Occipital lobe (tissue), 1 donor: ENCODE measurements at regions not wholly inside any gene's neighbourhood (a gene's known extent, or its start where the extent isn't known, plus 50 kb on each side); places are given as distances from the start of the nearest gene placed in this dataset.

Source experiments
- DNase-seq: peaks from one replicate; lab custom pipeline; 2025; lab: John Stamatoyannopoulos, UW

DNA sequence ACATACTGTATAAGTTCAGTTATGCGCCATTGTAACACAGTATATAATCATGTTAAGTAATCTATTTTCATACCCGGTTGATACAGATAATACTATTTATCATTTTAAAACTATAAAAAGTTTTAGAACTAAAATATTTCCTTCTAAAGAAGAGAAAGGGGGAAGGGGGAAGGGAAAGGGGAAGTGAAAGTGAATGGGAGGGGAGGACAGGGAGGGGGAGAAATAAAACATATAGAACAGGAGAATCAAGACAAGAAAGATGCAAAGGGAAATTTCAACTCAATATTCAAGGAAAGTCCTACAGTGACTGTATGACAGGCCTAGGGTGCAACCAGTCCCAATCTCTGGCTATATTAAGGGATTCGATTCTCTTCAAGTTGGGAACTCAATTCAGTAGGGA, 1278.8 kb downstream of the MAT2B start:
- DNase-seq, result no peak

DNA sequence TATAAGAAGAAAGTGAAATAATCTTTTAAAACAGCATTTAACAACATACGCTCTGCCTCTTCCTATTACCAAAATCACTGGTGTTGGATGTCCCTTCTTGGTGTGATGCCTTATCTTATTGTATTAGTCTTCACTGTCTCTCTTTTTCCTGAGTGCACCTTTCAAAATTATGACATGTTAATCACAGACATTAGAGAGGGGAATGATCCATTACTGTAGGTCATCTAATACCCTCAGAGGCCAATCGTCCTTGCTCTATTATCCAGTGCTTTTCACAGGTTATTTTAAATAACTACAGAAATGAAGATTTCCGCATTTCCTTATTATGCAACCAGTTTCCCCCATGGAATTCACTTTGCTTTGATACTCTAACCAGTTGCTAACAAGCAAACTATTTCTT, 1292.7 kb downstream of the MAT2B start:
- DNase-seq, result no peak

DNA sequence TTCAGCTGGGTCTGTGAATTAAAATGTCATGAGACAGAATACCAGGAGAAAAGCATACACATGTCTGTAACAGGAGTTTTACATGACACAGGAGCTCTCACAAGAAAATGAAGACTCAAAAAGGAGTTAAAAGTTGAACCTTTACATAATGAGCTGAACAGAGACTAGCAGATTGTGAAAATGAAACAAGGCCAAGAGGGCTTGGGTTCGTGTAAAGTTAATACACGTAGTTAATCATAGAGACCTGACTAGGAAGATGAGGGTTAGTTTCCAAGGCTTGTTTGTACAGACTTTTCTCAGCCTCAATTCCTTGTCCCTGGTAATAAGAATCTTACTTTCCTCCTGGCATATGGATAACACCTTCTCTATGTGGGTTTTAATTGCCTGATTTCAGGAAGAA, 1294.0 kb downstream of the MAT2B start:
- no peak for DNase-seq

DNA sequence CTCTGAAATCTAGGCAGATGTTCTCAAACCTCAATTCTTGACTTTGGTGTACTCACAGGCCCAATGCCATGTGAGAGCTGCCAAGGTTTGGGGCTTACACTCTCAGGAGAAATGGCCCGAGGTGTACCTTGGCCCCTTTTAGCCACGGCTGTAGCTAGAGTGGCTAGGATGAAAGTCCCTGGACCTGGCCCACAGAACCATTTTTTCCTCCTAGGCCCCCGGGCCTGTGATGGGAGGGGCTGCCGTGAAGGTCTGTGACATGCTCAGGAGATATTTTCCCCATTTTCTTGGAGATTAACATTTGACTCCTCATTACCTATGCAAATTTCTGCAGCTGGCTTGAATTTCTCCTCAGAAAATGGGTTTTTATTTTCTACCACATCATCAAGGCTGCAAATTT, 1296.5 kb downstream of the MAT2B start:
- DNase-seq, result no peak

DNA sequence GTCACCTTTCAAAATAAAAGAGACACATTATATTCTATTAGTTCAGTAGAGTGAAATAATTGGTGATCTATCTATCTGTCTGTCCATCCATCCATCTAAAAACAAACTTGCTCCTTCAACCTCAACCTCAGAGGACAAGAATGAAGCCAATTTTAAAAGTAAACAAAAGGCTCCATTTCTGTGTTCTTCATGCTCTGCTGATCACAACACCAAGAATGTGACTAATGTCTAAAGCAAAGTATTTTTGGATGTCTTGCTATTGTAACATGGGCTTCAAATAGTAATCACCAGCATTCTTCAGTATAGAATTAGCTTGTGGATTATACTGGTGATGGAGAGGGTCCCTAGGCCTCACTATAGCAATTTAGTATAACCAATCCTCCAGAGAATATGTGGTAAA, 1304.4 kb downstream of the MAT2B start:
- no peak for DNase-seq

DNA sequence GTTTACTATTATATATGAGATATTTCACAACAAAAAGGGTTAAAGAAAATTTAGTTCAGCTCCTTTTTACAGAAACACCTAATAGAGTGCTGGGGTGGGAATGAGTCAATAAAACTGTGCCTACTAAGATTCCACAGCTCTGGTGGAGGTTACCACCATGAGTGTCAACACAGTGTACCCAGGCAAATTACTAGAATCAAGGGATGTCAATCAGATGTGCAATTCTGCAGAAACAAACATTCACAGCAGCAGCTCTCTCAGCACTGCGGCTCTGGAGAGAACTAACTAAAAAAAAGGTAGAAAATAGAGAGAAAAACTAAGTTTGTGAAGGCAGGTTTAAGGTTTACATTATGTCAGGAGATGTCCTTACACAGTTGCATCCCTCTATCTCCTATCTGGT, 1313.0 kb downstream of the MAT2B start:
- DNase-seq, result no peak

DNA sequence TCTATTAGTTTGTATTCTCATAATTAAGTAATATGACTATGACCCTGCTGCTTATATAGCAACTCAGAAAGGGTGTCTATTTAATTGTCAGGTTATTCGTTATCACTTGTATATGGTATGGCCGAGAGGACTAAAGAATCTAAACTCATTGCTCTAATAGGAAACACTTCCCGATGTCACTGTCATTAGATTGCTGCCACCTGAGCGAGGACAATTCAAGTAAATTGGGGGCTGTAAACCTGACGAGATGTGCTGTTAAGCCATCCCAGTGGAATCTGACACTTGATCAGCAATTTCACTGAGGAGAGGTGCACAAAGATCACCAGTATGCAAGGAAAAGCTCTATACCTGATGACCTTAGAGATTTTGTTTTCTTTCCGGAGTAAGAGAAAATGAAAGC, 1319.3 kb downstream of the MAT2B start:
- DNase-seq, result no peak

DNA sequence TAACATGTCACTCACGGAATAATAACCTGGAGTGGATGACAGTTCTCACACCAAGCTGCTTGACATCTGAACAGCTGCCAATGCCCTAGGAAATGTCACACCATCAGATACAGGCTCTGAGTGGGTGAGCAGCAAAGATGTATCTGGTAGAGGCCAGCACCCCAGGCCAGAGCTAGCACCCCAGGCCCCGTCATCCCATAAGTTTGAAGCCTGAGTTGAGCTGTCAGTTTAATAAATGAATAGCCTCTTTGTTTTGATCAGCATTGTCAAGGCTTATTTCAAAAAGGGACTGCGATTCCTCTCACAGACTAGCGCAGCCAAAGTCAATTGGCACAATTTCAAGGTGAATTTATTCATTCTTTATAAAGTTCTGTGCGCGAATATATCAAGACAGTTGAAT, 1327.1 kb downstream of the MAT2B start:
- no peak for DNase-seq

DNA sequence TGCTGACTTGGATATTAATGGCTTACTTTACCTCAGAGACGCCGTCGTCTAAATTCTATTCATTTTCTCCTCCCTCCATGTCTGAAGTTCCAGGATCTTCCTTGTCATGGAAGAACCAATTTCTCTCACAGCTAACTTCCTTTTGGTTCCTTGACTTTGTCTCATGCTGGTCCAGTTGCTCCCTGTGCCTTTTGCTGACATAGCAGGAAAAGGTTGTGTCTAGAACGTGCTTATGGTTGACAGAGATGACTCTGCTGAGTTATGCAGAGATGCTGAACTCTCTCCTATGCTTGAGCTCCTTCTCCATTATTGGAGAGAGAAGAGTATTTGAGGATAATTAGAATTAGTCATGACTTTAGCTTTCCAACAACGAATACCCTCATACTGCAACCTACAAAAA, 1338.9 kb downstream of the MAT2B start:
- no peak for DNase-seq

DNA sequence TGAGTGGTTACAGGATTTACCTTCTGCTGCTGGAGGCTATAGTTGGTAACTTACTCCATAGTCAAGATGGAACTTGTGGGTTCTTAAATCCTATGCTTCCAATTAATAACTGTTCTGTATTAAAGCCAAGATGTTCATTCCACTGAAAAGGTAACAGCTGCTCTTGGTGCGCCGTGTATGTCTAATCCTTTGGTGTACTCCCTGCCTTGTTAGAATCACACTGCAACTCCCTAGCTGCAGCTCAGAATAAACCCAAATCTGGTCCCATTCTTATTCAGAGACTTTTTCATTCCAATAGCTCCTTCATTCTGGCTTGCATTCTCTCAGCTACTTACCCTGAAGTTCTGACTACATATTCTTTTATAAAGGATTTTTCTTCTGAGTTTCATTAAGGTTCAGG, 1355.5 kb downstream of the MAT2B start:
- no peak for DNase-seq

DNA sequence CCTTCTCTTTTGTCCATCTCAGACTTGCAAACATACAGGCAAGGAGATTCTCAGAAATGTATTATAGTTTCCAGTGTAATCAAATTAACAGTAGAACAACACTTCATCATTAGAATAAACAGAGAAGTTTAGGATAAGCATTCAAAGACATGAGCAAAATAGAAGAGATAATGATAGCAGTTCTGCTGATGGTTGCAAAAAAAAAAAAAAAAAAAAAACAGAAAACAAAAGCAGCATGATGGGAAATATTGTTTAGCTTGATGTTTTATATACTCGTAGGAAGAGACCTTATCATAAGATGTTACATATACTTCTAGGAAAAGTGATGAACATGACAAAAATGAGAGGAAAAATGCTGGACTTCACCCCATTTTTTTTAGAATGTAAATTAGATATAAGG, 1356.2 kb downstream of the MAT2B start:
- DNase-seq, result no peak

DNA sequence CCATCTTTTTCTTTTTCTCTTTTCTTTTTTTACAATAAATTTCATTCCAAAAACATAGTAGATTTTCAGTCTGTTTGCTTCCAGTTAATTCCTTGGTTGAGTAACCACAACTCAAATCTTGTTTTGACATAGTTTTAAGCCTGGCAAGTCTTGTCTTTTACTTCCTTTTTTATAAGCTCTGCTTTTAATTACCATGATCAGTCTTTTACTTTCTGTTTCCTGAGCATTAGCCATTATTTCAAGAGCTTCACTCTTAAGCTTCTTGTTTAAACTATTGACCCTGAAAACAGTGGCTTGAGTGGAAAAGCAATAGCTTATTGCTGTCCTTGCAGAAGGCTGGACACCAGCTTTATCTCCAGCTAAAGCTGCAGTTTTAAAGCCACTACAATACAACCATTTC, 1363.3 kb downstream of the MAT2B start:
- DNase-seq, result no peak

DNA sequence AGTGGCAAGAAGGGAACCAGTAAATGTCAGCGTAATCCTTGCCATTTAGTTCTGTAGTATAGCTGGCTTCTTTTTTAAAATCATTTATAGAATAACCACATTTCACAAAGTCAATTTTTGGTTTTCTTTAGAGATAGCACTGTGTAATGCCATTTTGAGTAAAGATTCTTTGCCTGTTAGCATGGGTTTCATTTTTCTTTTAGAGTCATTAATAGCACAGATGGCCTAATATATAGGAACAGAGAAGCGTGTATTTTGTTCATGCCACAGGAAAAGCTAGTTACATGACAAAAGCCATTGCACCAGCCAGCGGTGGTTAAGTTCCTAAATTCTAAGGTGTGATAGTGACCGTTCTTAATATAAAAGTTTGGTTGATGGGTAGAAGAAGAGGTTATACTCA, 1363.9 kb downstream of the MAT2B start:
- DNase-seq, result no peak

DNA sequence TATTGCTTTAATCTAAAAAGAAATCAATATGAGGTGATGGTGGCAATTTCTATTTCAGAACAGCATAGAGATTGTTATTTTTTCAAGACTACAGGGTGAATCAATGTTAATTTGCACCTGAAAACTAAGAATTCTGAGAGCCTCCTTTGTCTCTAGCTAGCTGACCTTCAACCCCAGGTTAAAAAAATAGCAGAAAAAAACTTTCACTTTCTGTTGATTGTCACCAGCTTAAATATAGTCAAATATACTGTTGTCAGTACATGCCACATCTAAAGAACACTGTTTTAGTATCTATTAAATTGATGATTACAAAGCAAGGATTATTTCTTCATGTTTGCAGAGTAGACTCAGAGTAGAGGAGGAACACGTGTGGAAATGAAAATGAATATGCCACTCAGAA, 1371.4 kb downstream of the MAT2B start:
- no peak for DNase-seq

DNA sequence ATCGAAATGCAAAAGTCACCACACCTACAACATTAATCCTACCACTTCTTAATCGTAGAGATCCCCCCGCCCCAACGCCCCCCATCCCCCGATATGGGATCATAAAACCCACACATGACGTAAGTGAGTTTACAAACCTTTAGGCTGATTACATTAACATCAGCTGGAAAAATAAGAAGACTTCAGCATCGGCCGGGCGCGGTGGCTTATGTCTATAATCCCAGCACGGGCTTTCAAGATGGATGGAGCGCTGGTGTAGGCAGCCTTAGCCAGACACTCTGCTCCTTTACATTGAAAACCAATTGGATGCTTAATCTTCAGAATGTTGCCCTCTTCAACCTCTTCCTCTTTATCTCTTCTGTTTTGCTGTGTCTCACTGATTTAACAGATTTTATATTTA, 1376.0 kb downstream of the MAT2B start:
- DNase-seq, result no peak

DNA sequence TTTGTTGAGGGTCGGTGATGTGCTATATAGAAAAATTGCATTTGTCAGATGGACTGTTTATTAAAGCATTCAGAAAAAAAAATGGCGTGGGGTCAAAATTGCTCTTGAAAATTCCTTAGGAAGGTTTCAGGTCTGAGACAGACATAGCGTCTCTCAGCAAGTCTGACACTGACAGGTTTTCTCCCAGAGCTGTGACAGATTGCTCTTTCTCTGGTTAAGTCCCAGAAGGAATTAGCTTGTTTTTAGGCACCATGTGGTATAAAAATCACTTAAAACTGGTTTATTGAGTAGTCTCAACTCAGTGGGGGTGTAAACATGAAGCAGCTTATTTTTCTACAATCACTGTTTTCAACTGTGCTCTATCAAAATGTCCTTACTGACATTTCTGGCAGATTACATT, 1379.8 kb downstream of the MAT2B start:
- DNase-seq, result no peak

DNA sequence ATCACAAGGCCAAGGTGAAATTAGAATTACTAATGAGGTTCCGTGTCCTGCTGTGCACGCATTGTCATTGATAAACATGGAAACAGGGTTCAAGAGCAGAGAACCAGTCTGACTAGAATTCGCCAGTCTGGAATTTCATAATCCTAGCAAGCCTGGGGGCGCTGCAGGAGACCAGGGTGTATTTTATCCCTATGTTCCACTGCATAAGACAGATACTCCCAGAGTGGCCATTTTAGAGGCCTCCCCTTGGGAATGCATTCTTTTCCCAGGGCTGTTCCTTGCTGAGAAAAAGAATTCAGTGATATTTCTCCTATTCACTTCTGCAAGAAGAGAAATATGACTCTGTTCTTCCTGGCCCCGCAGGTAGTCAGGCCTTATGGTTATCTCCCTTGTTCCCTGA, 1387.7 kb downstream of the MAT2B start:
- DNase-seq, result no peak

DNA sequence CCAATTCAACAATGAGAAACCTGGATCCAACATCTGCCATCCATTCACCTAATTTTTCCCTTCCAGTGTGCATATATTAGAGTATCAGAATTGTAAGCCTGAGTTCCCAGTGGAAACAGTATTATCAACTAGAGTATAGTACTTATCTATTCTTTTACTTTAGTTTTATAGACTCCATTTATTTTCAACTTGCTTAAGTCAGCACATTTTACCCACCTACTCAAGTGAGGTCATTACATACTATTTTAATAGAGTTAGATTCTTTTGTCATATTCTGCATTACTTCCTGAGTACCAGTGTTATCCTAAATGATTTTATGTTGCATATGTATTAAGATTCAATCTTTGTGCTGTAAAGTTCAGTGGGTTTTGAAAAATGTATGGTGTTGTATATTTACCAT, 1393.3 kb downstream of the MAT2B start:
- DNase-seq, result no peak

DNA sequence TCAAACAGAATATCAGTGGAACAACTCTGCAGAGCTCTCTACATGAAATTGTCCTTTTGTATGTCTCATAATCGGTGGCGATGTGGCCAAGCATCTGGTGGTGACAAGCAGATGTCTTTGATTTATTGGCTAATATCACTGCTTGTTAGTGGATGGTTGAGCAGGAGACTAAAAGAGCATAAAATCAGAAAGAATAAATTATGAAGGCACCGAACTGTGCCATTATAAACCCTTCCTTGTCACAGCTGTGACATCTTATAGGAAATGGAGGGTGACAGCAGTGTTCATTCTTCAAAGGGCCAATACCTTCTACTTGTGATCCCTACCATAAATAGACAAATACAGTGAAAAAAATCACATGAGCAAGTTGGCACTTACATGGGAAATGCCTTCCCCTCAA, 1404.3 kb downstream of the MAT2B start:
- DNase-seq, result no peak

DNA sequence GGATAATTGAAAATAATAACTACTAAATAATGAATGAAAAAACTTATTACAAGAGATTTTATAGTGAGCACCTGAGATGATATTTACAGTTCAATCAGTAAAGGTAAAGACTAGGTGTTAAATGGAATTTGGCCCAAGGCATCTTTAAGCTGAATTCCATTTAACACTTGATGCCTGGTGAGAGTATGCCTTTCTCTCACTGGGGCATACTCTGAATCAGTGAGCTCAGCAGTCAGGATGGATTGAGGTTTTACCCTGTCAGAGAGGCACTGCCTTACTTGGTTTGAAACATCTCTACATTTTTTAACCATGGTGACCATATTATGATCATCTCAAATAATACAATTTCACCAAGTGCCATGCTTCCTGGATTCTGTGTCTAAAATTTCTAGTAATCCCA, 1416.3 kb downstream of the MAT2B start:
- DNase-seq, result no peak

DNA sequence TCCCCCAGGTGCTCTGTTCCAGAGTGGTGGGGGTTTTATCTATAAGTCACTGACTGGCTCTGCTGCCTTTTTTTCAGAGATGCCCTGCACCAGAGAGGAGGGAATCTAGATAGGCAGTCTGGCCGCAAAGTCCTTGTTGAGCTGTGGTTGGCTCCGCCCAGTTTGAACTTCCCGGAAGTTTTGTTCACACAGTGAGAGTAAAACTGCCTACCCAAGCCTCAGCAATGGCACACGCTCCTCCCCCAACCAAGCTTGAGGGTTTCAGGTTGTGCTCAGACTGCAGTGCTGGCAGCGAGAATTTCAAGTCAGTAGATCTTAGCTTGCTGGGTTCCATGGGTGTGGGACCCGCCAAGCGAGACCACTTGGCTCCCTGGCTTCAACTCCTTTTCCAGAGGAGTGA, 1428.6 kb downstream of the MAT2B start:
- DNase-seq, result no peak

DNA sequence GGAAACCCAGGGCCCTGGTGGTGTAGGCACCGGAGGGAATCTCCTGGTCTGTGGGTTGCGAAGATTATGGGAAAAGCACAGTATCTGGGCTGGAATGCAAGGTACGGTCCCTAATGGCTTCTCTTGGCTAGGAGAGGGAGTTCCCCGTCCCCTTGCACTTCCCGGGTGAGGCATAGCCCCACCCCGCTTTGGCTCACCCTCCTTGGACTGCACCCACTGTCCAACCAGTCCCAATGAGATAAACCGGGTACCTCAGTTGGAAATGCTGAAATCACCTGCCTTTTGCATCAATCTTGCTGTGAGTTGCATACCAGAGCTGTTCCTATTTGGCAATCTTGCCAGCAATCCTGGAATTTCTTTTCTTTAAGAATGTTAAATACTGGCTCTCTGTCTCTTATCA, 1429.1 kb downstream of the MAT2B start:
- no peak for DNase-seq

DNA sequence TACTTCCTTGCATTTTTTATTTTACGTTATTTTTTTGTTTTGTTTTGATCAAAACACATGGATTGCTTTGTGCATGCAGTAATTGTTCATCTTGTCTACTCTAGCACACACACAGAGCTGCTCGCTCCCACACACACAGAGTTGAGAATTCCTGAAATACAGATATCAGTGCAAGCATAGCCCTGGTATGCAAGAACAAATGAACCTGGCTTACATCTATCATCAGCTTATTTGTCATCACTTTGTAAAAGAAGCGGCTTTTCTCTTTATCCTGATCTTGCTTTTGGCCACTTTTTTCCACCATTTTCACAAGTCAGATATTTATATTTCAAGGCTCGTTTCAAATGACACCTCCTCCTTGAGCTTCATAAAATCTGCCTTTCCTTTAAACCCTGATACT, 1435.7 kb downstream of the MAT2B start:
- DNase-seq, result no peak

DNA sequence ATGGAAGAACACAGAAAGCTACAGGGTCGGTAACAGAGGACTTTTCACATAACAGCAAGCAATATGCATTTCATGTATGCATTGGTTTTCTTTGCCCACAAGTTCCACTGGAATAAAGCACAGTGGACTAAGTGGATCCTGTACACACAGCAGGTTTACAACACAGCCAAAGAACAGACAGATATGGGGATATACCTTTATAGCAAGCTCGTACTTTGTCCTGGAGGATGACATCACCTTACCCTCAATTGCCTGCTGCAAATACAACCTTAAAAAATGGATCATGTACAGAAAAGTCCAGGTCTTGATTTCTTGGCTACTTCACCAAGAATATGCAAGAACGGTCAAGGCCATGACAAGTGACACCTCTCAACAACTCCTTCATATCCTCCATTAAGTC, 1445.5 kb downstream of the MAT2B start:
- no peak for DNase-seq

DNA sequence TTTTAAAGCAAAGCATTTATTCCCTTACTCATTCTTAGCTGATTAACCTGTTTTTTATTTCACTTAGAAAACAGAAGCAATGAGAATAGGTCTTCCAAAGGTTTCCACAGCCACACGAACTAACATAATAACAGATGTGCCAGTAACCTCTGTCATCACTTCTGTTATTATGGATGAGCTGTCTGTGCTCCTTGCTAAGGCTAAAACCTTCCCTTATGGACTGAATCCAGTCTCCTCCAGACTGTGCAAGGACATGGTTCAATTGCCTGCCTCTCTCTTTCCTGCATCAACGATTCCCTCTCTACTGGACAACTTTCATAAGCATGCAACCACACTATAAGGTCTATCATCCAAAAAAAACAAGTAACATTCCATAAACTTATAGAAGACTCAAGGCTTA, 1446.2 kb downstream of the MAT2B start:
- no peak for DNase-seq
